T47D (cell line): ENCODE measurements at regions not wholly inside any gene's neighbourhood (a gene's known extent, or its start where the extent isn't known, plus 50 kb on each side); places are given as distances from the start of the nearest gene placed in this dataset.
A peak's percentile ranks its signal among the peaks of the same experiment; 100 is the strongest.

Experiments
- DNase-seq, 2 experiments: peaks; one replicate each; pipeline versions ENCODE4 v3.0.0 to v3.0.0-alpha.2; 2011 to 2012; ENCODE audit warnings: low read depth in 1 of 2, low spot score in 1 of 2
- JUND ChIP-seq: IDR thresholded peaks from 2 replicates; pipeline ENCODE4 v1.6.1; 2012; ENCODE audit warnings: low read depth
- in situ Hi-C: cut with HindIII; loops from 2 replicates; pipeline ENCODE4 v1.10.0; 2016; ENCODE audit warnings: low sequenced_read_pairs, low pct_unique_long_range_greater_than_20kb

DNA sequence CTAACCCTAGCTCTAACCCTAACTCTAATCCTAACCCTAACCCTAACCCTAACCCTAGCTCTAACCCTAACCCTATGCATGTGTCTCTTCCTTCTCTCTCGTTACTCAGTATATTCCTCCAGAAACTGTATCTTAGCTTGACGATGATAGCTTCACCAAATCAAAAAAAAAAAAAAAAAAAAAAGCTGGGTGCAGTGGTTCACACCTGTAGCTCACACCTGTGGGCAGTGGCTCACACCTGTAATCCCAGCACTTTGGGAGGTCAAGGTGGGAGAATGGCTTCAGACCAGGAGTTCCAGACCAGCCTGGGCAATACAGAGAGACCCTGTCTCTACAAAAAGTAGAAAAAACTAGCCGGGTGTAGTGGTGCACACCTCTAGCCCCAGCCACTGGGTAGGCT lies 414.0 kb downstream of the GATA3 start:
- in situ Hi-C loops: no loop called here
- TF ChIP-seq JUND: no peak
- no peak for DNase-seq

- DNase-seq: peak in 1 of 2 experiments; percentile 14
- in situ Hi-C loops: no loop called here
- no peak for TF ChIP-seq JUND
Measured at GRCh38 chr10:8473205-8473604, 418.7 kb downstream of the GATA3 start.

GRCh38 chr10:8477300-8477699 lies 422.8 kb downstream of the GATA3 start:
- no peak for DNase-seq
- no peak for TF ChIP-seq JUND
- in situ Hi-C loops: no loop called here

DNA sequence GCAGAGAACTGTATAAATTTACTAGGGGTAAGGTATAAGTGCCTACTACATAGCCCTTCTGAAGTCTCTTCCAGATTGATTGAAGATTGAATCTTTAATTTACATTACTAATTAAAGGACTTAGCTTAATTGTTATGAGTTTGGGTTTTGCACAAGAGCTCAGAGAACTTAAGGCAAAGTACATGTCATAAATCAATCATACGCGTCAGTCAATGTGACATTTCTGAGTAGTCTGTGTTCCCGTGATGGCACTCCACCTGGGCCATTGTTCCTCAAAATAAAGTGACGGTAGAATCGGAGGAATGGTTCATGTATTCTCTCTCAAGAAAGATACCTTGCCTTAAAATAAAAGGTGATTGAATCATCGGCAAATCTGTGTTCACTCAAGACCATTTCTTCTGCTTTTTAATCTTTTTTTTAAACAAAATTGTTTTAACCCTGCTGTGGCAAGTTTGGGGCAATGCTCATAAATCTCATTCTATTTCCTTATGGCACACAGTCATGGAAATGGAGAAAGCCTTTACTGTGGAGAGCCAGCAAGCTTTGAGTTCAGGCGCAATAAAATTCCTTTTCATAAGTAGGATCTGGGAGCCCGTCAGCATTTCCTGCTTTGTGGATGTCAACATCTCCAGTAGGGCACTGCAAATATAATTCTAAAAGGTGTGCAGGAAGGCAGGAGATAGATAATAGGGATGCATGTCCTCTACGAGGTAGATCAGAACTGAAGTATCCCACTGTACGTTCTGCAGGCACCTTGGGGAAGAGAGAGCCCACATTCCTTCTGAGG lies 427.4 kb downstream of the GATA3 start:
- TF ChIP-seq JUND: no peak
- no peak for DNase-seq
- in situ Hi-C loops: no loop called here

GRCh38 chr10:8485032-8485431 lies 430.5 kb downstream of the GATA3 start:
- no peak for TF ChIP-seq JUND
- in situ Hi-C loops: no loop called here
- DNase-seq: no peak

DNA sequence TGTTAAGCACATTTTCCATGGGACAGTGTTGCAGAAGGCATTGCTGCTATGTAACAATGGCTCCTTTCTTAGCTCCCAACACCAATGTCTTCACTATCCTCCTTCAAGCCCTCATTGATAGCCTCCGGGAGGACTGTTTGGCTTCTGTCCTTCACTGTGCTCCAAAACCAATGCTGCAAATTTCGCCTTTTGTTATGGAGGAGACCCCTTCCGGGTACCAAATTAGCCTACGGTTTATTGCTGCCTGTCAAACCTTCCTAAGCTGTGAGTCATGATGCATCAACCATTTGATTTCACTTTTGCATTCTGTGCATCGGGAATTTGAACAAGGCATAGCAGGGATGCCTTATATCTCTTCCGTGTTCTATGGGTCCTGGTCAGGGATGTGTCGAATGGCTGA lies 432.9 kb downstream of the GATA3 start:
- no peak for TF ChIP-seq JUND
- in situ Hi-C loops: no loop called here
- DNase-seq: no peak

GRCh38 chr10:8489232-8489631 lies 434.7 kb downstream of the GATA3 start:
- DNase-seq: no peak
- in situ Hi-C loops: no loop called here
- no peak for TF ChIP-seq JUND

DNA sequence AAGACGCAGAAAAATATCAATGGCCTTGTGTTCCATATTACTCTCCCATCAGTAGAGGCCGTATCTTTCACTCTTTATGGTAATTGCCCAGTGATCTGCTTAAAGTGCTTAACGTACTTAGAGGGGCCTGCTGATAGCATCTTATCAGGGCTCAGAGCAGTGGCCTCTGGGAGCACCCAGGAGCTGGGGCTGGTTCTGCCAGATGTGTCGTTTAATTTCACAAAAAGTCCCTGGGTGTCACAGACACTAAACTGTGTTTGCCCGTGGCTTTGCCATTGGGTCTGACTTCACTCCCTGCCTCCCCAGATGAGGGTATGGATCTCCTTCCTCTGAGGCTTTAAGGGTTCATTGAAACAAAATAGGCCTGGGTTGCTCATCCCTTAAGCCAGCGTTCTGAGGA lies 435.3 kb downstream of the GATA3 start:
- no peak for DNase-seq
- no peak for TF ChIP-seq JUND
- in situ Hi-C loops: no loop called here

DNA sequence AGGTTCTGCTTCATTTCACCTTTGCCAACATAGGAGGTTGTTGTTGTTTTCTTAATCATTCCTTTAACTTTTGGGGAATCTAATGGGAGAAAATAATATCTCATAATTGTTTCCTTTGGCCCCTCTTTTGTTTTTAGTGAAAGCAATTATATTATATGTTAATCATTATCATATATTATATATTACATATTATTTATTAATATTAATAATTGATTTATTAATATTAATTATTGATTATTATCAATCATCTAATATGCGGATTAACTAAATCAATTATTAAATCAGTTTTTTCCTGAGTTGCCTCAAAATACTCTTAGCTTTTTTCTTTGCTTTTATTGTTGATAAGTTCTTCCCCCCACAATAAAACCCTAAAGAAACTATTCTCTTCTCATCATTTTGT lies 443.8 kb downstream of the GATA3 start:
- DNase-seq: no peak
- in situ Hi-C loops: no loop called here
- no peak for TF ChIP-seq JUND

DNA sequence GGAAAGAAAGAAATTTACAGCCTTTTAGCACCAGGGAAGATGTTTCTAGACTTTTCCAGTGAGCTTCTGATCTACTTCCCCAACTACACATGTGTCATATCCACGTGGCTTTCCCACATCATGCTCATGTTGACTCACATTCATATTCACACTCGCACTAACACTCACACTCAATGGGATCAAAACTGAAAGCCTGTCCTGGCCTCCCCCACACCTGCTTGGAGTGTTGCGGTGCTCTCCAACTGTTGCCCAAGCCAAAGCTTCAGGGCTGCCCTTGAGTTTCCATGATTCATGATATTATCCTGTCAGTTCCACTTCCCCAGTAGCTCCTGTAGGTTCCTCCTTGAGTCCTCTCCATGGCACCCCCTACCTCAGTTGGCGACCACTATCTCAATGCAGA lies 444.4 kb downstream of the GATA3 start:
- in situ Hi-C loops: no loop called here
- DNase-seq: no peak
- no peak for TF ChIP-seq JUND

DNA sequence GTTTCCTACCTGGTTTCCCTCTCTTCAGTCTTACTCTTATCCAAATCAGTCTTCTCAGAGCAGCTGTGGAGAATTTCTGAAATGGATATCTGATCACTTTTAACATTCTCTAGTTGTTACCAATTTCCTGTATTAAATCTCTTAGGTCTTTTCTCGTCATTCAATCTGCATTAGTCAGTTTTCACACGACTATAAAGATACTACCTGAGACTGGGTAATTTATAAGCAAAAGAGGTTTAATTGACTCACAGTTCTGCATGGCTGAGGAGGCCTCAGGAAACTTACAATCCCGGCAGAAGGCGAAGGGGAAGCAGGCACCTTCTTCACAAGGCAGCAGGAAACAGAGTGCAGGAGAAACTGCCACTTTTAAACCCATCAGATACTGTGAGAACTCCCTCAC lies 444.8 kb downstream of the GATA3 start:
- no peak for TF ChIP-seq JUND
- in situ Hi-C loops: no loop called here
- no peak for DNase-seq

- in situ Hi-C loops: no loop called here
- no peak for DNase-seq
- no peak for TF ChIP-seq JUND
Measured at GRCh38 chr10:8499752-8500390, 445.4 kb downstream of the GATA3 start.

DNA sequence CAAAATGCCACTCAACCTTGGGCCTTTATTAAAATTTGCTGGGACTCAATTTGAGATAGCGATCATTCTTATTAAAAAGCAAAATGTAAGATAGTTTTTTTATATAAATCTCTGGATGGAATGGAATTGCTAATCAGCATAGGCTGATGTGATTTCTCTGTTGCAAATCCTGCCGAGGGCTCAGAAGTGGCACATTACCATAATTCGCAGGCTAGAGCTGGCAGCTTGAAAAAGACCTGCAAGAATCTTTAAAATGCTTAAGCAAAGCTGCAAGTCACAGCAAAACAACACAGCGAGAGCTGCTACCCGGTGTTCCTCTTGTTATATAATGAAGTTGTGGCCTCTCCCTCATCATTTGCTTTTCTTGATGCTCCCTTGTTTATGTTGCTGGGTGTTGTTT lies 448.1 kb downstream of the GATA3 start:
- in situ Hi-C loops: no loop called here
- DNase-seq: no peak
- TF ChIP-seq JUND: no peak
